Transverse colon (tissue), 4 donors: ENCODE measurements at regions not wholly inside any gene's neighbourhood (a gene's known extent, or its start where the extent isn't known, plus 50 kb on each side); places are given as distances from the start of the nearest gene placed in this dataset.

Experiments used
- CTCF ChIP-seq, 5 experiments: fragments of 200-600 bp in 3 of 5; fragments of 450-650 bp in 2 of 5; sonication (generic) in 3 of 5; IDR thresholded peaks; 1 replicate in 2 of 5; 2 replicates in 3 of 5; pipeline ENCODE4 v1.5.1; 2016 to 2017; ENCODE audit warnings: antibody characterized with exemption in 5 of 5, inconsistent platforms in 3 of 5, mild to moderate bottlenecking in 2 of 5, moderate library complexity in 1 of 5
- POLR2A ChIP-seq: fragments of 450-650 bp; IDR thresholded peaks from one replicate; pipeline ENCODE4 v1.6.1; 2016; ENCODE audit warnings: antibody characterized with exemption, mild to moderate bottlenecking, moderate library complexity
- POLR2AphosphoS5 ChIP-seq, 3 donors: sonication (generic); formaldehyde crosslinking; IDR thresholded peaks; one replicate each; pipeline ENCODE4 v1.6.1; 2016; ENCODE audit warnings: antibody characterized with exemption in 3 of 3

- TF ChIP-seq POLR2A (no peak), CTCF (IDR thresholded peaks at IDR 0.05) (no peak), POLR2AphosphoS5 (IDR thresholded peaks at IDR 0.05) (no peak)
Observed at GRCh38 chr16:54589326-54589725, 302.7 kb upstream of the IRX3 start.
